SK-N-SH treated with all-trans-retinoic acid at 6 μM for 48 hours (cell line): ENCODE measurements at regions not wholly inside any gene's neighbourhood (a gene's known extent, or its start where the extent isn't known, plus 50 kb on each side); places are given as distances from the start of the nearest gene placed in this dataset.
"Not testable (repeated sequence)": the region's sequence is repeated elsewhere in the genome, so short reads cannot be mapped to it uniquely, and the experiment has no call there.

ENCODE experiments used
- ATAC-seq: fragments of 200-7000 bp; cut with Tn5 transposase; 3 replicates; pipeline ENCODE4 v1.9.1; 2020; ENCODE audit warnings: mild to moderate bottlenecking, moderate library complexity
- BACH2 ChIP-seq: fragments of 250-450 bp; sonication (Bioruptor Pico); IDR thresholded peaks from 2 replicates; pipeline ENCODE4 v1.9.0; 2021; ENCODE audit warnings: mild to moderate bottlenecking, borderline replicate concordance
- CREB5 ChIP-seq: fragments of 250-450 bp; sonication (Bioruptor Pico); IDR thresholded peaks from 2 replicates; pipeline ENCODE4 v1.5.1; 2020; ENCODE audit warnings: low read depth, mild to moderate bottlenecking, moderate library complexity
- CSDC2 ChIP-seq: fragments of 250-450 bp; sonication (Bioruptor Pico); IDR thresholded peaks from 2 replicates; pipeline ENCODE4 v1.5.0; 2020; ENCODE audit warnings: mild to moderate bottlenecking, moderate library complexity
- GLIS3 ChIP-seq: fragments of 250-450 bp; sonication (Bioruptor Pico); IDR thresholded peaks from 2 replicates; pipeline ENCODE4 v1.5.0; 2020; ENCODE audit warnings: mild to moderate bottlenecking, moderate library complexity
- ISL1 ChIP-seq: fragments of 250-450 bp; sonication (Bioruptor Pico); IDR thresholded peaks from 2 replicates; pipeline ENCODE4 v2.1.2; 2022; ENCODE audit warnings: mild to moderate bottlenecking, moderate library complexity
- OSR1 ChIP-seq: fragments of 250-450 bp; sonication (Bioruptor Pico); IDR thresholded peaks from 2 replicates; pipeline ENCODE4 v1.8.0; 2022; ENCODE audit warnings: moderate library complexity, mild to moderate bottlenecking, inconsistent platforms
- POU6F1 ChIP-seq: fragments of 250-450 bp; sonication (Bioruptor Pico); IDR thresholded peaks from 2 replicates; pipeline ENCODE4 v1.8.0; 2021; ENCODE audit warnings: low read depth, mild to moderate bottlenecking, moderate library complexity, borderline replicate concordance
- PPARA ChIP-seq: fragments of 250-450 bp; sonication (Bioruptor Pico); IDR thresholded peaks from 2 replicates; pipeline ENCODE4 v1.5.0; 2020; ENCODE audit warnings: mild to moderate bottlenecking, borderline replicate concordance
- RARB ChIP-seq: fragments of 250-450 bp; sonication (Bioruptor Pico); IDR thresholded peaks from 2 replicates; pipeline ENCODE4 v1.8.0; 2021; ENCODE audit warnings: mild to moderate bottlenecking, moderate library complexity
- SNAI2 ChIP-seq: fragments of 250-450 bp; sonication (Bioruptor Pico); IDR thresholded peaks from 2 replicates; pipeline ENCODE4 v1.5.0; 2020; ENCODE audit warnings: mild to moderate bottlenecking, moderate library complexity
- TCF4 ChIP-seq: fragments of 250-450 bp; sonication (Bioruptor Pico); IDR thresholded peaks from 2 replicates; pipeline ENCODE4 v1.8.0; 2021; ENCODE audit warnings: mild to moderate bottlenecking, moderate library complexity, borderline replicate concordance
- TOX ChIP-seq: fragments of 250-450 bp; sonication (Bioruptor Pico); IDR thresholded peaks from 2 replicates; pipeline ENCODE4 v1.8.0; 2021; ENCODE audit warnings: mild to moderate bottlenecking, moderate library complexity, borderline replicate concordance
- TSHZ2 ChIP-seq: fragments of 250-450 bp; sonication (Bioruptor Pico); IDR thresholded peaks from 2 replicates; pipeline ENCODE4 v1.5.0; 2020; ENCODE audit warnings: mild to moderate bottlenecking, moderate library complexity
- ZC3H10 ChIP-seq: fragments of 250-450 bp; sonication (Bioruptor Pico); IDR thresholded peaks from 2 replicates; pipeline ENCODE4 v1.5.1; 2021; ENCODE audit warnings: mild to moderate bottlenecking, moderate library complexity
- ZFP3 ChIP-seq: fragments of 250-450 bp; sonication (Bioruptor Pico); IDR thresholded peaks from 2 replicates; pipeline ENCODE4 v1.5.0; 2020; ENCODE audit warnings: mild to moderate bottlenecking, moderate library complexity
- ZNF565 ChIP-seq: fragments of 450-650 bp; formaldehyde crosslinking; conservative IDR thresholded peaks from 2 replicates; pipeline ENCODE4 v1.5.0; 2020; ENCODE audit warnings: low read depth, mild to moderate bottlenecking, moderate library complexity
- ZNF70 ChIP-seq: fragments of 450-650 bp; formaldehyde crosslinking; IDR thresholded peaks from 2 replicates; pipeline ENCODE4 v1.5.0; 2020; ENCODE audit warnings: mild to moderate bottlenecking, moderate library complexity
- ZNF8 ChIP-seq: fragments of 450-650 bp; formaldehyde crosslinking; IDR thresholded peaks from 2 replicates; pipeline ENCODE4 v1.5.0; 2020; ENCODE audit warnings: mild to moderate bottlenecking, moderate library complexity
- TF ChIP-seq, protein P1 (sequence below): fragments of 250-450 bp; sonication (Bioruptor Pico); IDR thresholded peaks from 2 replicates; pipeline ENCODE4 v1.5.1; 2021; ENCODE audit warnings: mild to moderate bottlenecking, moderate library complexity

- no peak for ATAC-seq
- TF ChIP-seq OSR1 (CRISPR knock-in tag) (no peak), POU6F1 (CRISPR knock-in tag) (no peak), TCF4 (CRISPR knock-in tag) (no peak), CREB5 (CRISPR knock-in tag) (no peak), TSHZ2 (CRISPR knock-in tag) (no peak), ISL1 (no peak), RARB (CRISPR knock-in tag) (no peak), ZC3H10 (CRISPR knock-in tag) (no peak), ZFP3 (CRISPR knock-in tag) (no peak), ZNF565 (CRISPR knock-in tag) (no peak), PPARA (no peak), GLIS3 (CRISPR knock-in tag) (no peak)
Observed at GRCh38 chr3:72162649-72163184, 377.8 kb upstream of the PROK2 start.

DNA sequence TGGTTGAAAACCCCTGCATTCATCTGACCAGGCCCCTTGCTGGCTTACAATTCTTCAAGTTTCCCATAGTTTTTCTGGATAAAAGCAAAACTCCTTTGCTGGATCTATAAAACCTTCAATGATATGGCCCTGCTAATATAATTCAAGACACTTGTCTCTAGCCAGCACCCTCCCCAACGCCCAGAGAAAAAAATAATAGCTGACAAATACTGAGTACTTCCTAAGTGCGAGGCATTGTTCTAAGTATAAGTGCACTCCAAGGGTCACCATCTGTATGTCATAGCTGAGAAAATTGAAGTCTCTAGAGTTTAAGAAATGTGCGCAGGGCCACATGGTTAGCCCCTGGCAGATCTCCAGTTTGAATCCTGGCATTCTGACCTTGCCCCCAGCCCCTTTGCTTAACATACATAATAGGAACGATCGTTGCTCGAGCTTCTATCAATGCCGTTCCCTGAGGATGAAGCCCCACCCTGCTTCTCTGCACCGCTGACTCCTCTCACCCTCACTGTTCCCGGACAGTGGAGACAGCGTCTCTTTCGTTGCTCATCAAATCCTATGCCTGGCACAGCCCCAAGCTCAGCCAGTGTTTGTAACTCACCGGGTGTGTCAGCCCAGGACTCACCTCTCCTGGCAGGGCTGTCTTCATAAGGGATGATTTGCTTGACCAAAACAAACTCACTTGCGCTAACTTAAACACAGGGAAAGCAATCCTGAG, 377.1 kb upstream of the PROK2 start:
- ATAC-seq: no peak
- TF ChIP-seq CSDC2 (CRISPR knock-in tag): no peak
- peak; percentile 51; the same call in 1 of the 2 replicates for TF ChIP-seq ZNF70 (CRISPR knock-in tag)
- TF ChIP-seq TOX (CRISPR knock-in tag): no peak
- TF ChIP-seq, protein P1, sequence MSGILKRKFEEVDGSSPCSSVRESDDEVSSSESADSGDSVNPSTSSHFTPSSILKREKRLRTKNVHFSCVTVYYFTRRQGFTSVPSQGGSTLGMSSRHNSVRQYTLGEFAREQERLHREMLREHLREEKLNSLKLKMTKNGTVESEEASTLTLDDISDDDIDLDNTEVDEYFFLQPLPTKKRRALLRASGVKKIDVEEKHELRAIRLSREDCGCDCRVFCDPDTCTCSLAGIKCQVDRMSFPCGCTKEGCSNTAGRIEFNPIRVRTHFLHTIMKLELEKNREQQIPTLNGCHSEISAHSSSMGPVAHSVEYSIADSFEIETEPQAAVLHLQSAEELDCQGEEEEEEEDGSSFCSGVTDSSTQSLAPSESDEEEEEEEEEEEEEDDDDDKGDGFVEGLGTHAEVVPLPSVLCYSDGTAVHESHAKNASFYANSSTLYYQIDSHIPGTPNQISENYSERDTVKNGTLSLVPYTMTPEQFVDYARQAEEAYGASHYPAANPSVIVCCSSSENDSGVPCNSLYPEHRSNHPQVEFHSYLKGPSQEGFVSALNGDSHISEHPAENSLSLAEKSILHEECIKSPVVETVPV: no peak
- TF ChIP-seq POU6F1 (CRISPR knock-in tag): no peak

GRCh38 chr3:72161285-72161684, 376.3 kb upstream of the PROK2 start:
- not testable (repeated sequence) for ATAC-seq
- 0 out of 2 replicates have a peak, but pooled peaks have one; percentile 56 for TF ChIP-seq ZNF8 (CRISPR knock-in tag)
- TF ChIP-seq, all 23 proteins: peak for 1; not testable (repeated sequence) for 22

DNA sequence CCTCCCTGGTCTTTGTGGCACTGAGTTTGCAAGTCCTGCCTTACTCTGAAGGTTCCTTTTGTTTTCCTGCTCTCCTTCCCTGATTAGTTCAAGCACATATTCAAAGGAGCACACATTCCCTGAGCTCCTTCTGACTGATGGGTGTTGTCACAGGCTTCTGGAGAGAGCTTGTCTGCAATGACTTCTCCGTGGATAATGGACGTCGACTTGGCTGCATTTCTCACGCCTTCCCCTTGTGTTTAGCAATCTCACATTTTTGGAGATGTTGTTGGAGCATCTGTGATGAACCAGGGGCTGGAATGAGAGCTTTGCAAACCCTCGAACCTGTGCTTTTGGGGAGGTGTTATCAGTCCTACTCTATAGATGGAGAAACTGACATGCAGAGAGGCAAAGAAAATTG, 375.4 kb upstream of the PROK2 start:
- TF ChIP-seq SNAI2 (CRISPR knock-in tag) (no peak), OSR1 (CRISPR knock-in tag) (no peak), BACH2 (CRISPR knock-in tag) (no peak), POU6F1 (CRISPR knock-in tag) (no peak), TSHZ2 (CRISPR knock-in tag) (no peak)
- ATAC-seq: no peak
